Common myeloid progenitor, CD34-positive (primary cell): ENCODE measurements at regions not wholly inside any gene's neighbourhood (a gene's known extent, or its start where the extent isn't known, plus 50 kb on each side); places are given as distances from the start of the nearest gene placed in this dataset.
"Not testable (repeated sequence)": the region's sequence is repeated elsewhere in the genome, so short reads cannot be mapped to it uniquely, and the experiment has no call there.

Experiments used
- CTCF ChIA-PET: fragments of 350-600 bp; sonication (Branson Sonifier 250); formaldehyde crosslinking; loops from one replicate; lab custom pipeline; 2021; ENCODE audit warnings: antibody characterized with exemption; lab: Charles Lee
- POLR2A ChIA-PET: fragments of 350-600 bp; sonication (Branson Sonifier 250); formaldehyde crosslinking; loops from one replicate; lab custom pipeline; 2021; ENCODE audit warnings: antibody characterized with exemption; lab: Charles Lee
- DNase-seq, 3 donors: peaks; one replicate each; pipeline versions ENCODE4 v3.0.0 to v3.0.0-alpha.2; 2013
- H3K27ac ChIP-seq, 2 experiments: 1 replicate in 1 of 2; 2 replicates in 1 of 2; pipeline ENCODE4 v1.7.0; 2013; ENCODE audit warnings: inconsistent platforms in 2 of 2, low read length in 2 of 2, mild to moderate bottlenecking in 2 of 2, low read depth in 1 of 2, moderate library complexity in 1 of 2; ENCODE audit not compliant: severe bottlenecking in 2 of 2, insufficient read depth in 1 of 2, poor library complexity in 1 of 2
- H3K27me3 ChIP-seq, 5 experiments: replicated peaks in 2 of 5; 1 replicate in 3 of 5; 2 replicates in 2 of 5; pipeline versions ENCODE4 v1.6.1 to v1.7.0; 2013; ENCODE audit warnings: low read length in 4 of 5, mild to moderate bottlenecking in 2 of 5, moderate library complexity in 2 of 5, inconsistent platforms in 1 of 5; ENCODE audit not compliant: insufficient read depth in 5 of 5, control insufficient read depth in 4 of 5
- H3K36me3 ChIP-seq, 4 experiments: 1 replicate in 2 of 4; 2 replicates in 2 of 4; pipeline versions ENCODE4 v1.6.1 to v1.7.0; 2013; ENCODE audit warnings: low read length in 3 of 4, control low read depth in 1 of 4, mild to moderate bottlenecking in 1 of 4; ENCODE audit not compliant: control insufficient read depth in 4 of 4, insufficient read depth in 4 of 4
- H3K4me1 ChIP-seq, 4 experiments: 1 replicate in 3 of 4; 2 replicates in 1 of 4; pipeline versions ENCODE4 v1.6.1 to v1.7.1; 2013; ENCODE audit warnings: low read length in 3 of 4, mild to moderate bottlenecking in 3 of 4, control low read depth in 1 of 4, inconsistent platforms in 1 of 4, moderate library complexity in 1 of 4; ENCODE audit not compliant: control insufficient read depth in 4 of 4, insufficient read depth in 4 of 4; ENCODE audit errors: control extremely low read depth in 1 of 4
- H3K4me3 ChIP-seq, 7 experiments: 1 replicate in 4 of 7; 2 replicates in 3 of 7; pipeline versions ENCODE4 v1.5.1 to v1.7.0; 2013; ENCODE audit warnings: mild to moderate bottlenecking in 7 of 7, low read length in 6 of 7, moderate library complexity in 6 of 7, inconsistent platforms in 2 of 7, low read depth in 2 of 7, control low read depth in 1 of 7; ENCODE audit not compliant: insufficient read depth in 4 of 7, control insufficient read depth in 1 of 7; ENCODE audit errors: extremely low read depth in 1 of 7
- H3K9me3 ChIP-seq, 5 experiments: 1 replicate in 4 of 5; 2 replicates in 1 of 5; pipeline versions ENCODE4 v1.6.1 to v1.7.1; 2013; ENCODE audit warnings: low read length in 4 of 5, mild to moderate bottlenecking in 2 of 5, inconsistent platforms in 1 of 5, low read depth in 1 of 5, moderate library complexity in 1 of 5; ENCODE audit not compliant: control insufficient read depth in 4 of 5, insufficient read depth in 2 of 5; ENCODE audit errors: control extremely low read depth in 1 of 5
- WGBS: methylation state at CpG from one replicate; pipeline ENCODE4 v1.1.5; 2013; ENCODE audit not compliant: insufficient coverage; 5-methylcytosine and 5-hydroxymethylcytosine counted together

GRCh38 chr3:178341636-178342035 is 194.6 kb upstream of the KCNMB2 start:
- POLR2A ChIA-PET, result no interaction called here
- DNase-seq, result no peak
- Histone ChIP-seq H3K4me1 (no peaks in the 10 kb centered on the region), H3K36me3 (no peaks in the 10 kb centered on the region), H3K27ac (no peak overlapping the region), H3K4me3 (no peak overlapping the region), H3K27me3 (no peaks in the 10 kb centered on the region), H3K9me3 (no peaks in the 10 kb centered on the region)
- no CpG with 5 or more reads among the region's 7 CpGs for WGBS
- CTCF ChIA-PET, result no interaction called here

- POLR2A ChIA-PET, result no interaction called here
- no peak for DNase-seq
- H3K27me3 ChIP-seq, result no peaks in the 10 kb centered on the region
- CTCF ChIA-PET, result no interaction called here
- no peaks in the 10 kb centered on the region for H3K36me3 ChIP-seq
- no peak overlapping the region for H3K27ac ChIP-seq
- no peak overlapping the region for H3K4me3 ChIP-seq
- no peaks in the 10 kb centered on the region for H3K9me3 ChIP-seq
- 100% methylated on average over 1 of the region's 2 CpGs for WGBS
- no peaks in the 10 kb centered on the region for H3K4me1 ChIP-seq
Measured at GRCh38 chr3:178342111-178342510, 194.1 kb upstream of the KCNMB2 start.

GRCh38 chr3:178343433-178344038 is 192.7 kb upstream of the KCNMB2 start:
- no peaks in the 10 kb centered on the region for H3K9me3 ChIP-seq
- H3K4me3 ChIP-seq, result no peak overlapping the region
- WGBS, result 95% methylated on average over 4 of the region's 5 CpGs
- no peak for DNase-seq
- H3K27me3 ChIP-seq, result no peaks in the 10 kb centered on the region
- ChIA-PET CTCF (no interaction called here), POLR2A (no interaction called here)
- no peaks in the 10 kb centered on the region for H3K4me1 ChIP-seq
- H3K36me3 ChIP-seq, result no peaks in the 10 kb centered on the region
- H3K27ac ChIP-seq, result no peak overlapping the region

GRCh38 chr3:178345944-178346343 is 190.3 kb upstream of the KCNMB2 start:
- WGBS, result 100% methylated on average over 1 of the region's 4 CpGs
- CTCF ChIA-PET, result interaction anchor here (1.1 to 1.3 kb wide), 2 partner anchors 23 to 36 kb away, joined by 3 read pairs; no protein-coding TSS in a partner anchor
- POLR2A ChIA-PET, result no interaction called here

GRCh38 chr3:178348561-178349217 is 187.5 kb upstream of the KCNMB2 start:
- 97% methylated on average over 5 of the region's 11 CpGs for WGBS
- CTCF ChIA-PET, result interaction anchor here (0.7 kb wide), 1 partner anchor 36 kb away, joined by 3 read pairs; no protein-coding TSS in a partner anchor
- H3K27me3 ChIP-seq, H3K4me3 ChIP-seq, H3K4me1 ChIP-seq, H3K27ac ChIP-seq, H3K36me3 ChIP-seq, DNase-seq, H3K9me3 ChIP-seq, POLR2A ChIA-PET: not testable (repeated sequence)

More at GRCh38 chr3:178345944-178346343, 190.3 kb upstream of the KCNMB2 start:
- Histone ChIP-seq H3K4me1 (no peaks in the 10 kb centered on the region), H3K4me3 (no peak overlapping the region), H3K27ac (no peak overlapping the region), H3K36me3 (no peaks in the 10 kb centered on the region), H3K27me3 (no peaks in the 10 kb centered on the region), H3K9me3 (peaks cover 0 to 3% (median 0%) of the 10 kb centered on the region in 5 experiments)
- DNase-seq, result no peak

- H3K4me1 ChIP-seq, H3K27me3 ChIP-seq, POLR2A ChIA-PET, H3K36me3 ChIP-seq, H3K4me3 ChIP-seq, DNase-seq, H3K27ac ChIP-seq, H3K9me3 ChIP-seq: not testable (repeated sequence)
- WGBS, result 96% methylated on average over 3 of the region's 4 CpGs
- CTCF ChIA-PET, result interaction anchor here (0.7 kb wide), 1 partner anchor 36 kb away, joined by 3 read pairs; no protein-coding TSS in a partner anchor
Measured at GRCh38 chr3:178349218-178349596, 187.0 kb upstream of the KCNMB2 start.

GRCh38 chr3:178350763-178351162 is 185.5 kb upstream of the KCNMB2 start:
- H3K27ac ChIP-seq, result no peak overlapping the region
- H3K27me3 ChIP-seq, result no peaks in the 10 kb centered on the region
- H3K36me3 ChIP-seq, result no peaks in the 10 kb centered on the region
- 100% methylated on average over 1 of the region's 3 CpGs for WGBS
- ChIA-PET POLR2A (no interaction called here), CTCF (no interaction called here)
- no peak for DNase-seq
- H3K4me3 ChIP-seq, result no peak overlapping the region
- peaks cover 0 to 3% (median 0%) of the 10 kb centered on the region in 5 experiments for H3K9me3 ChIP-seq
- H3K4me1 ChIP-seq, result no peaks in the 10 kb centered on the region
